Cardiac septum (tissue), 1 donor: ENCODE measurements at regions not wholly inside any gene's neighbourhood (a gene's known extent, or its start where the extent isn't known, plus 50 kb on each side); places are given as distances from the start of the nearest gene placed in this dataset.

ENCODE experiments used
- DNase-seq: peaks from one replicate; pipeline ENCODE4 v3.0.0-alpha.2; 2020; ENCODE audit warnings: low spot score
- intact Hi-C: fragments of 100-400 bp; cut with DNase I; formaldehyde crosslinking; loops from one replicate; pipeline ENCODE4 v1.14.0; 2022
- donor health status: DM: no; HTN: no; CAD: no.

DNA sequence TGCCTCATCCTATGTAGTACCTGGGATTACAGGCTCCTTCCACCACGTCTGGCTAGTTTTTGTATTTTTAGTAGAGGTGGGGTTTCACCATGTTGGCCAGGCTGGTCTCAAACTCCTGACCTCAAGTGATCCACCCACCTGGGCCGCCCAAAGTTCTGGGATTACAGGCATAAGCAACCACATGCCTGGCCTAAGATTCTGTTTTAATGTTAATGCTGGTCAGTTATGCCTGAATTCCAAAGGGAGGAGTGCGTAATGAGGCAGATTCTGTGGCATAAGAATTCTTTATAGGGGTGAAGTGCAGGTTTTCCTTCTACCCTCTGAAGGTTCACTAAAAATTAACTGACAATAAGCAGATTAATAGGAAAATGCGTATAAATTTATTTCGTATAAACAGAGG, 1343.8 kb upstream of the LRRTM1 start:
- DNase-seq = no peak
- intact Hi-C loops = no loop called here

DNA sequence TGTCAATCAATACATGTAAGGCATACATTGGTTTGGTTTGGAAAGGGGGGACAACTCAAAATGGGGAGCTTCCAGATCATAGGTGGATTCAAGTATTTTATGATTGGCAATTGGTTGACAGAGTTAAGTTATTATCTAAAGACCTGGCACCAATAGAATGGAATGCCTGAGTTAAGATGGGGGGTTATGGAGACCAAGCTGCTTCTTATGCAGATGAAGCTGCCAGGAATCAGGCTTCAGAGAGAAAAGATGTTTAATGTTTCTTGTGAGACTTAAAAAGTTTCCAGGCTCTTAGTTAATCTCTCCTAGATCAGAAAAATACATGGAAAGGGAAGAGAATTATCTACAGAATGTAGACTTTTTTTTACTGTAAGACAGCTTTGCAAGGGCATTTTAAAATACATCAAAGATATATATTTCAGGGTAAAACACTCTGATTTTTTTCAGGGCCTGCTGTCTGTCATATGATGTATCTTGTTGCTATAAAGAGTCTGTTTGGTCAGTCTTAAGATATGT, 1343.2 kb upstream of the LRRTM1 start:
- DNase-seq = no peak
- intact Hi-C loops = no loop called here

DNA sequence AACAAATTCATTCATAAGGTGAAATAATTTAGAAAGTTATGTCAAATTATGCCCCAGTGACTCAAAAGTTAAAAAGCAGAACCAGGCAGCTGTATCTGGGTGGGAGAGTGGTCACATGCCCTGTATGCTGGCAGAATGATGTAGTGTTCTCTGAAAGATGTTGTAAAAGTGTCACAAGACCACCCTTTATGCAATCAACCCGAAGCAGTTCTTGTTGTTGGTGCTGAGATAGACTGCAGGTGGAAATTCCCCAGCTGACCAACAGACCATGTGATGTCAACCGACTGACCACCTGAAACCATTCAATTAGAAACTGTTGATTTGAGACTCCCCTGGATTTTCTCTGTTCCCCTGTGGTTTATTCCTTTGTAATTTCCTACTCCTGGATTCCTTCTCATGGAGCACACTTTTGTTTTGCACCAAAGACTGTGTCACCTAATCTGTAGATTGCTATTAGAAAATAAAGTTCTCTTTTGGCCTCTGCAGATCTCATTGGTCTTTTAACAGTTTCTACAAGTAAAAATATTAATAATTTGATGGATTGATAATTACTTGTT, 1341.3 kb upstream of the LRRTM1 start:
- intact Hi-C loops = no loop called here
- no peak for DNase-seq

DNA sequence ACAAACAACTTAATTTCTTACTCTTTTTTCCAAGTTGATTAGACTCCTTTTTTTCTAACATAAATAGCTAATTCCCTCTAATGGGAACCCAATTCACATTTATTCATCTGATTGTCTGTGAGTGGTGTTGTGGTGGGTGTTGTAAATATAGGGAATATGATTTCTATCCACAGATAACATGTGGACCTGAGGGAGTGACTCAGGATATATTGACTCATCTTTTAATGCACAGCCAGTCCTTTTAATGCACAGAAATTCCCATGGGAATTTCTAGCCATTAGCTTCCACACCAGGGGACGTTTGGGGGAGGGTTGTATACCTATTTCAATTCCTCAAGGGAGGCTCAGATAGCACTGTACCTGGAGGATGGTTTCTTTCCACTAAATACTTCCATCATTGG, 1339.6 kb upstream of the LRRTM1 start:
- intact Hi-C loops = no loop called here
- DNase-seq = no peak

DNA sequence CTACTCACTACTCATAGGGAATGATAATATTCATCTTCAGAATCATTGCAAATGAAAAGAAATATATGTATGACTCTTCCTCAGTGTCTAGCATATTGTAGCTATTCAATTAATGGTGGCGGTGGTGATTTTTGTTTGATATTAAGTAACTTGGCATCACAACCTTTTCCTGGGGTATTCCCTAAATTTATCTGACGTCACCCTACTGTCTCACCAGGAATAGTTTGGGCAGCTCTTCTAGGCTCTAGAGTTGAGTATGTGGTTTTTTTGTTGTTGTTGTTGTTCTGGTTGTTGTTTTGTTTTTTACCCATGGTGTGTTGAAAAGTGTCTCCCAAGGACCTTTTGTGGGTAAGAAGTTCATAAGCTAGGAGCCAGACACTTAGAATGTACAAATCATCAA, 1320.3 kb upstream of the LRRTM1 start:
- DNase-seq = no peak
- intact Hi-C loops = no loop called here

DNA sequence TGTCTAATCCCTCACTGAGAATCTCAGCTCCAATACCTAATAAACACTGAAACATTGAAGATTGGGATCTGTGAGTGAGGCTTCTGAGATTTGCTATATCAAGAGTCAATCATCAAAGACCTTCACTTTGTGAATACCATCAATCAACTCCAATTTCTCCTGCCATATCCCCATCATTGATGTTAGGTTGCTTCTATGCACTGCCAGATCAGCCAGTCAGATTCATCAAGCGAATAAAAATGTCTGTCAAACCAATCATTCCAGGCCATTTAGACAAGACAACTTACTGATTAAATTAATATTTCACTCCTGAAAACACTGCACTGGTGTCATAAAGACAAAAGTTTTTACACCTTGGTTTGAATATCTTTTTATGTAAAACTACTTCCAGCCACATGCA, 1295.5 kb upstream of the LRRTM1 start:
- intact Hi-C loops = no loop called here
- no peak for DNase-seq

DNA sequence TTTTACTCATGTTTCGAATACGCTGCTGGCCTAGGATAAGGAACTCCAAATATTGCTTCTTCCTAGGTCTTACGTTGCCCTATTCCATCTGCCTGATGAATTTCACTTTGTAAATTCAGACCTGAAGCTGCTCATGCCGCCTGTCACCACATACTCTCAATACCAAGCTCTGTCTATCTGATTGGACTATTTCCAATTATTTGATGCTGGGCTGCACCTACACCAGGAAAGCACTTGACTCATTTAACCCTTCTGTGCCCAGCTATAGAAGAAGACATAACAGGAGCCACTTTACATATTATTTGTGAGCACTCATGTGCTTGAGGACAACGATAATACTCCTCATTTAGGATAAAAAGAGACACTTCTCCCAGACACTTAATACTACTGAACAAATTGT, 1293.9 kb upstream of the LRRTM1 start:
- DNase-seq = no peak

DNA sequence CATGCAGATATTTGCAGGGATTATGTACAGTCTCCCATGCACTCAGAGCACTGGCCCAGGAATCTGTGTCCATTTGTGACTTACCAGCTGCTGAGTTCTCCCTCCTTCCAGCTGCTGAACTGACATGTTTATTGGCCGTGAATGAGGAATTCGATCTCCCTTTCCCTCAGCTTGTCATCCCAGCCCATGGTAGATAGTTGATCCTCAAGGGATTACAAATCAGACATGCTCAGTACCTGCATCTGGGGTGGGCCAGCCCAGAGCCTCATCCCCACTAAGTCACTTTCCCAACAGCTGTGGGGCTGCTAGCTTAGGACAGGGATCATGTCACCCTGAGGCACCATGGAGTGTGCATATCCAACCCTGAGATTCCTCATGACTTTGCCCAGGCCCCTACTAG, 1284.9 kb upstream of the LRRTM1 start:
- intact Hi-C loops = no loop called here
- DNase-seq = no peak

More for the DNA sequence above, 1293.9 kb upstream of the LRRTM1 start:
- intact Hi-C loops = no loop called here

DNA sequence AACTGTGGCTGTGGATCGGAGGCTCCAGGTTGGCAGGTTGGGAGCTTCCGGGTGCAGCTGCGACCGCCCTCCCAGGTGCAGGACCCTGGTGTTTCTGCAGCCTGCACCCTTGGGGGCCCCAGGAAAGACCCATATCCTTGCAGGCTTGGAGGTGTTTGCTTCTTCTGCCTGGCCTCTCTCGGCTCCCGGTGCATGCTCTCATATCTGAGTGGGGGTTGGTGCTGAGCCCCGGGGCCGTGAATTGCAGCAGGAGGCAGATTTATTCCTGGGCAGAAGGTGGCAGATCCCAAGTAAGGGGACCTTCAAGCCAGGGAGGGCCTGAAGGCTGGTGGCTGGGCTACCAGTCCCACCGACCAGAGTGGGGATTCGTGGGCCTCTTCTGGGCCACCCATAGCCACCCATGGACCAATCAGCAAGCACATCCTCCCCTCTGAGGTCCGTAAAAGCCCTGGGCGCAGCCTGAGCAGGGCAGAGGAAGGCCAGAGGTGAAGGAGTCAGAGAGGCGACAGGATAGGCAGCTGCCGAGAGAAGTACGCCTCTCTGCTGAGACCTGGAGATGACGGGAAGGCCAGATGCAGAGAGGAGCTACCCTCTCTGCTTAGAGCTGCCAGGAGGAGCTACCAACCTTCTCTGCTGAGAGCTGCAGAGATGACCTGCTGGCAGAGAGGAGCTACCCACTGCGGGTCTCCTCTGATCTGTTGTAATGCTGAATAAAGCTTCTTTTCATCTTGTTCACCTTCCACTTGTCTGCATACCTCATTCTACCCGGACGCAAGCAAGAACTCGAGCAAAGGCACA, 1279.0 kb upstream of the LRRTM1 start:
- intact Hi-C loops = no loop called here
- DNase-seq = no peak

DNA sequence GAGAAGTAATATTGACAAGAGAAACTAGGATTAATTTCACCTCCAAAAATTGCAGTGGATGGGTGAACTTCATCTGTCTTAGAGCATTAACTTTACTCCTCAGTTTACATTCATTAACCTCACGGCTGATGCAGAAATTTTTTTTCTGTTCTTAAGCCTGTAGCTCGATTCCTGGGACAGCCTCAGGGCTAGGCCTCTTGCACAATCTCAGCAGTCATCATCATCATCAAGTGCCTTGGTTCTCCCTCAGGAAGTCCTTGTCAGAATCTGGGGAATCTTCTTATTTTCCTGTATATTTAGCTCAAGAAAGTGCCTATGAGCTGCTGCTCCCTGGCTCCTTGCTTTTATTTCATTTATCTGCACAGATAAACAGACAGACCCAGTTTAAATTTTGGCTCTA, 1272.2 kb upstream of the LRRTM1 start:
- intact Hi-C loops = no loop called here

DNA sequence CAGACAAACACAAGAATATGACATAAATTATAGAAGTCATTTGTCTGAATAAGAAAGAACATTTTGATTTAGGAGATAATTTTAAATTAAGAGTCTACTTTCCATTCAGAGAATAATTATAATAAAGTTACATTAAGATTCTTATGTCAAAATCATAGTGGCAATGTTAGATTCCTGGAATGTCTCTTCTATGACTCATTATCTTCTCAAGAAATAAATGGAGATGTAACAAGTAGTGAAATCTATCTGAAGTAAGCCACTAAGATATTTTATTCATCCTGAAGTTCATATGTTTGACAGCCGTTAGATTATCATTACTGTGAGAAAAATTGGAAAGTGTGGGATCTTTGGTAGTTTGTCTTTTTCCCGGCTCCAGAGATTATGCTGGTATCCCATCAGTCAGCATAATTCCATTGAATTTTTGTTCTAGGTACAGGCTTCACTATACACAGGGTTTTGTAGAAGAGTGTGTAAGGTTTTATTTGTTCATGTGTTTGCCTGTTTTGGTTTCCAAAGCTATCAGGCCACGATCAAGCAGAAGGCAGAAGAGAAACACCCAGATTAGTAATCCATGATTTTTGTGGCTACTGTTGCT, 1246.6 kb upstream of the LRRTM1 start:
- no peak for DNase-seq
- intact Hi-C loops = no loop called here

More for the DNA sequence above, 1272.2 kb upstream of the LRRTM1 start:
- DNase-seq = no peak

DNA sequence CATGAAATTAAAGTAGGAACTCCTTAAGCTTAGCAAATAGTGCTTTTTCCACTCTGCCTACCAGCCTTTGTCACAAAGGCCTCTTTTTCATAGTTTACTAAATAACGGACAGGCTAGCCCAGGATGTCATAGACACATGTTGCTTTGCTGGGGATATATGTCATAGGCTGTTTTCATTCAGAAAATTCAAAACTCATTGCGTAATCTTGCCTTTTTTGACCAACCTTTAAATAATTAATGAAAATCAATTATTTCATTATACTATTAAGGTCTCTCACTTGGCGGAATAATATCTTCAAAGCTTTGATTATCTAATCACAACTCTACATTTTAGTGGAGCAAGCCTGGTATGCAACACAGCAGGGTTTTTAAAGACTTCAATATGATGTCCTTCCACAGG, 1245.7 kb upstream of the LRRTM1 start:
- DNase-seq = no peak
- intact Hi-C loops = no loop called here

DNA sequence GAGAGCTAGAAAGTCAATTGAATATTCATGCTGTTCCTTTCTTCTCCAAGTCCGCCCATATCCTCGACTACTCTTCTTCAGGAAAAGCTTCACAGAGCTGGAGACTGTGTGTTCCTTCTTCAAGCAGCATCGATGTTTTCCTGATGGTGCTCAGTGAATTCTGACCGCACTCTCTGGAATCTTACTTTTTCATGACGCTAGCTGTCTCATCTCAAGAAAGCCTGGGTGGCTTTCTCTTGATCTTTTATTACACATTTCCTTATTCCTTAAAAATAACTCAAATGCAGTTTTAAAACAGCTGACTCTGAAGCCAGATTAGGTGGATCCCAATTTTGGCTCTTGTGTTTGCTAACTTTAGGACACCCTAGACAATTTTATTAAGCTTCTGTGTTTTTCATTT, 1245.1 kb upstream of the LRRTM1 start:
- no peak for DNase-seq
- intact Hi-C loops = no loop called here

DNA sequence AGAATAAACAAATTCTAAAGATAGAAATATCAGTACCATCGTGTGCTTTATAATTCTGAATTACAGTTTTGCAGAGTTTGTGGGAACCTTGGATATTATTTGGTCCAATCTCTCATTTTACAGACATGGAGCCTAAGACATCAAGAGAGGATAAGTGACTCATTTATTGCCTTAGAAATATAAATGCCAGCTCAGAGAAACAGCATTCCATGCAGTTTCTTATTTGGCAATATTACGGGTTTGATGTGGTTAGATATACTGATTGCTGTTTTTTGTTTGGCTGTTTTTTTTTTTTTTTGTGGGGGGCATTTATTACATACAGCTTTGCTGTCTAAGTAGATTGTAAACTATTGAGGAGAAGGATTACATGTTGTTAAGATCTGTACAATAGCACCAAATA, 1241.1 kb upstream of the LRRTM1 start:
- intact Hi-C loops = no loop called here
- no peak for DNase-seq

DNA sequence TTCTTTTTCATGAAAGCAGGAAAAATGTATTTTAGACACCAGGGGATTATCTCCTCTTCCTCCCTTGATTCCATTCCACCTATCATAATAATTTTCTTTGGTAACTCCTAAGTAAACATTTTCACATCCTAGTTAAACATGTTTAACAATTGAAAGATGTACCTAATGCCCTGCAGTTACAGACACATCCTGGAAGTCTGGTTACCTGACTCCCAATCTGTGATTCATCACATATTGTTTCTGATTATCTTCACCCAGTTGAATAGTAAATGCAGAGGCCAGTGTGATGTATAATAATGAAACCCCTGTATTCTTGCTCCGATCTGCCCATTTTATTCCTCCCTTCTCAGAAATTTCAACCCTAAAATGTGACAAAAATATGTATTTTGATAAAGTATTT, 1237.6 kb upstream of the LRRTM1 start:
- no peak for DNase-seq
- intact Hi-C loops = no loop called here

DNA sequence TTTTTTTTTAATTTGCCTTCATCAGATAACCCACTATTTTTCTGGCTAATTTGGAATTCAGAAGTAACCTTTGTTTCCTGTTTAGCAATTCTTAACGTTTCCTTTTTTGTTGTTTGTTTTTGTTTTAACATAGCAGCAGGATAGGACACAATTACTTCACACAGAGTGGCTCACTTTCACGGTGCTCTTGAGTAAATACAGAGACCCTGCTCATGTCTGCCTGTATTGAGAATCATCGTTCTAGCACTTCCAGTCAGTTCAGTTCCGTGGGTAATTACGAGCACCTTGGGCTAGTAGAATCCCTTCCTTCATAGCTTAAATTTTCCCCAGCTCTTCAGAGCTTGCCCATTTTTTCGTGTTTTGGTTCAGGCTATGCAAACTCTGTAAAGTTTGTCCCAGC, 1225.4 kb upstream of the LRRTM1 start:
- DNase-seq = no peak
- intact Hi-C loops = no loop called here

DNA sequence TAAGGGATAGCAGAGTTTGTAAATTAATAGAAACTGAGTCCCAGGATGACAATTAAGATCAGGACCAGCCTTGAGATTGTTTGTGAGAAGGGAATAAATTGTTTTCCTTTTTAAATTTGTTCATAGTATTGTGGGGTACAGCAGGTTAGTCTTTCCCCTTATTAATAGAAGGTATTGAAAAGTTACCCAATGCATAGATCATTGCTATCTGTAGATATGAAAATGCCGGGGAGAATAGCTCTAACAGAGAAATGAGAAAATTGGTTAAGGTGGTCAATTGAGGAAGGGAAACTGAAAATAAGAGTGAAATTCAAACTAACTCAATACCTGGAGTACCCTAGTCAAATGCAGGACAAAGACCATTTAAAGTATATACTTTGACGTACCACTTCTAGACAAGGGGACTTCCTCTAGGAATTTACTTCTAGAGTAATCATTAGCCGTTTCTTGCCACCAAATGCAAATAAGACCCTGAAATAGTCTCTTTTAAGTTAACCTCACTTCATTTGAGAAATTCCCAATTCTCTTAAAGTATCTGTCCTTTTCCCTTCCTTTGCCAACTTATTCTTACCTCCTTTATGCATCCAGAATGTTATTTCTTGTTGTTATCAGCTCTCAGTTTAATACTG, 1224.4 kb upstream of the LRRTM1 start:
- intact Hi-C loops = no loop called here

DNA sequence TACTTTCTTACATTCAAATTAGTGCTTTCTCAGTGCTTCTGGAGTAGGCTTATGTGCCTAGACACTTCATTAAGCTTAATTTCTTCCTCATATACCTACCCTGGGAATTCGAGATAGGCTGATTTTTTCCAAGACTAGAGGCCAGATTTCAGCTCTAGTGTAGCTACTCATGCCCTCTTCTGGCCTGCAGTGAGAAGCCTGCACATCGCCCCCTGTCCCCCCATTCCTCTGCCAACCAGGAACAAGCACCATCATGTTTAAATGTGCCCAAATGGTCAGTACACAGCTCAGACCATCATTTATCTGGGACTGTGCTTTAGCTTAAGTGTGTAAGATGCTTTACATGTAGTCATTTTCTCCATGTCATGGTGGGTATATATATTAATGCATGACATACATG, 1218.8 kb upstream of the LRRTM1 start:
- intact Hi-C loops = no loop called here
- DNase-seq = no peak

More for the DNA sequence above, 1224.4 kb upstream of the LRRTM1 start:
- DNase-seq = no peak

DNA sequence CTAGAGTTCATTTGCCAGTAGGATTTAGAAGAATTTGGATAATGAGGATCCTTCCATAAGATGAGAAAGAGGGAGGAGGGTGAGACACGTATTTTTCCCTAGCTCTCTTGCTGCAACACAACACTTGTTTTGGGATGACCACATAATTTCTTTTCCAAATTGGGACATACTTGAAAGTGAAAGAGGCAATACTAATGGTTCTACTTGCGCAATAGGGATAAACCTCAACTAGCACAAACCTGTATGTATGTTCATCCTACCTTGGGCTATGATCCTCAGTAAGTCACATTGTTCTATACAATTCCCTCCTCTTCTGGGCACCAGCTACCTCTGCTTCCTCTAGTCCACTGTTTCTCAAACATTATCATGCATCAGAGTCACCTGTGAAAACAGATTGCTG, 1208.8 kb upstream of the LRRTM1 start:
- intact Hi-C loops = no loop called here
- DNase-seq = no peak

DNA sequence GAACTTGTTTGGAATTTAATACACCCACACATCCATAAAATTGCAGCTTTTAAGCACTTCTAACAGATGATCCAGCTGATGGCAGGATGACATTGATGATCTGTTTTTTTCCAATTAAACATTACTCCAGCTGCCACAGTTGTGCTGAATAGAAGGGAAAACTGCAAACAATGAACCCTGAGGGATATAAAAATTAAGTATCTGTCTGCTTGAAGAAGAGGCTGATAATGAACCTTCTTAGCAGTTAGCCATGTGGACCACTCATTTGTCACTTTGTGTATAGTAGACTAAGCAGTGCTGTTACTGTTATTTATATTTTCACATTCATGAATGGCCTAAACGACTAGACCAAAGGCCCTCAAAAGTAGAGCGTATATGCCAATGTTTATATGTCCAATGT, 1201.0 kb upstream of the LRRTM1 start:
- intact Hi-C loops = no loop called here
- no peak for DNase-seq

DNA sequence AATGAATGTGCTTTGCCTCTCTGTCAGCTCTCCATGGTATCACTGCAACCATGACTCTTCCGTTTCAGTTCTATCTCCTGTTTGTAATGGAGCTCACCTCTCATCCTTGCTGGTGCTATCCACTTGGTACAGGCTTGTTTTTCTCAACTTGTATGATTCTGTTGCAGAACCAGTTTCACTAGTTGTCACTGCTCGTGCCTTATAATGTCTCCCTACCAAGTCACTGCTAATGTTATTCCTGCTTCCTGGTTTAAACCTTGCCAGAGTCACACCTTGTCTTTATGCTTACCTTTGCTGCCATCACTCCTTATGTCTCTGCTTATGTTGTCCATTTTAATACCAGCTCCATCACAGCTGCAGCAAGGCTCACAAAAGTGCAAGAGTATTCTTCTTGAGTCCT, 1191.0 kb upstream of the LRRTM1 start:
- DNase-seq = no peak
- intact Hi-C loops = no loop called here
